Spleen (tissue), 11 donors: ENCODE measurements at regions not wholly inside any gene's neighbourhood (a gene's known extent, or its start where the extent isn't known, plus 50 kb on each side); places are given as distances from the start of the nearest gene placed in this dataset.
A peak's percentile ranks its signal among the peaks of the same experiment; 100 is the strongest.

ENCODE experiments used
- DNase-seq: peaks from one replicate; pipeline ENCODE4 v3.0.0-alpha.2; 2020
- H3K27ac ChIP-seq, 8 donors: fragments of 200-600 bp; sonication (generic) in 7 of 8; 1 replicate in 4 of 8; 2 replicates in 4 of 8; pipeline versions ENCODE4 v1.5.0 to v1.8.0; 2016 to 2021; ENCODE audit warnings: inconsistent platforms in 4 of 8, mild to moderate bottlenecking in 4 of 8, moderate library complexity in 1 of 8
- H3K27me3 ChIP-seq, 7 donors: fragments of 200-600 bp; sonication (generic) in 6 of 7; replicated peaks in 1 of 7; 1 replicate in 4 of 7; 2 replicates in 3 of 7; pipeline versions ENCODE4 v1.5.0 to v1.8.0; 2016 to 2021; ENCODE audit warnings: inconsistent platforms in 3 of 7, mild to moderate bottlenecking in 1 of 7
- H3K36me3 ChIP-seq, 6 donors: fragments of 200-600 bp; sonication (generic) in 5 of 6; 1 replicate in 4 of 6; 2 replicates in 2 of 6; pipeline versions ENCODE4 v1.5.0 to v1.8.0; 2016 to 2021; ENCODE audit warnings: inconsistent platforms in 2 of 6
- H3K4me1 ChIP-seq, 6 donors: fragments of 200-600 bp; sonication (generic) in 5 of 6; 1 replicate in 3 of 6; 2 replicates in 3 of 6; pipeline versions ENCODE4 v1.5.0 to v1.8.0; 2016 to 2021; ENCODE audit warnings: inconsistent platforms in 3 of 6
- H3K4me3 ChIP-seq, 8 donors: fragments of 200-600 bp; sonication (generic) in 7 of 8; 1 replicate in 4 of 8; 2 replicates in 4 of 8; pipeline versions ENCODE4 v1.5.0 to v1.8.0; 2016 to 2021; ENCODE audit warnings: inconsistent platforms in 4 of 8, mild to moderate bottlenecking in 4 of 8, moderate library complexity in 2 of 8
- H3K9me3 ChIP-seq, 8 donors: fragments of 200-600 bp; sonication (generic) in 7 of 8; 1 replicate in 4 of 8; 2 replicates in 4 of 8; pipeline versions ENCODE4 v1.5.0 to v1.8.0; 2016 to 2021; ENCODE audit warnings: inconsistent platforms in 4 of 8
- POLR2A ChIP-seq, 3 donors: fragments of 450-650 bp; IDR thresholded peaks; one replicate each; pipeline ENCODE4 v1.5.1; 2017; ENCODE audit warnings: antibody characterized with exemption in 3 of 3, mild to moderate bottlenecking in 1 of 3
- POLR2AphosphoS5 ChIP-seq, 3 donors: sonication (generic); formaldehyde crosslinking; IDR thresholded peaks; one replicate each; pipeline ENCODE4 v1.5.1; 2017; ENCODE audit warnings: antibody characterized with exemption in 3 of 3
- WGBS, 5 donors: extraction: QIAGEN DNeasy Blood & Tissue Kit in 3 of 5; methylation state at CpG; one replicate each; pipeline versions ENCODE4 v1.1.5 to v1.1.7; 2013 to 2018; 5-methylcytosine and 5-hydroxymethylcytosine counted together
- intact Hi-C: fragments of 100-400 bp; cut with DNase I; formaldehyde crosslinking; loops from one replicate; pipeline ENCODE4 v1.15.0; 2023; ENCODE audit warnings: low total_unique reads
- TF ChIP-seq, protein P1 (sequence below), 11 experiments: fragments of 200-600 bp in 7 of 11; fragments of 450-650 bp in 4 of 11; sonication (generic) in 4 of 11; IDR thresholded peaks in 8 of 11; conservative IDR thresholded peaks in 3 of 11; 1 replicate in 7 of 11; 2 replicates in 4 of 11; pipeline versions ENCODE4 v1.4.0 to v1.8.0; 2016 to 2021; ENCODE audit warnings: antibody characterized with exemption in 11 of 11, inconsistent platforms in 4 of 11, mild to moderate bottlenecking in 1 of 11
- donor health status: healthy with polysubstance abuse.
- donor health status: DM: no; HTN: no; CAD: no; lungs with moderate emphysema.
- donor health status: DM: no; HTN: no; CAD: no.
- donor health status: Bipolar disorder and iron deficiency.
- donor health status: healthy.
- donor health status: DM: no; HTN: no; CAD: no.
- donor health status: DM: yes; HTN: yes; CAD: no.

DNA sequence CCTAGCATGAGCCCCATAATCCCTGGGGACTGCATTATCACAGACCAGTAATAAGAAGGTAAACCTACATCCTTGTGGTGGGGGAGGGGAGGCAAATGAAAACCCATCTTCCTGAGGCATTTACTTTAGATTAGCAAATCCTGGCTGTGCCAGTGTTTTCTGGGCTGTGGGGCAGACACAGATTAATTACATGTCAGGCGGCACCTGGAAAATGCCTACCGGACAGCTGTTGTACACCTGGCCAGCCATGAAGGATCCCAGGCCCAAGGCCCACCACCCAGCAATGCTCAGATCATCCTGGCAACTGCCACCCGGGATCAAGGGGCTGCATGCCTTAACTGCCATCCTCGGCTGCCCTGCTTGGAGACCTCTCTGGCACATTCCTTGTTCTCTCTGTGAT lies 59.1 kb upstream of the RASA2 start:
- Histone ChIP-seq H3K4me1 (peaks cover 8 to 79% (median 28%) of the 10 kb centered on the region in 6 donors), H3K36me3 (peaks cover 0 to 84% (median 9%) of the 10 kb centered on the region in 6 donors), H3K4me3 (no peak overlapping the region), H3K9me3 (no peaks in the 10 kb centered on the region), H3K27me3 (peaks cover 0 to 6% (median 0%) of the 10 kb centered on the region in 7 donors), H3K27ac (peak overlapping the region in 1 of 8 donors; percentile 11)
- DNase-seq: no peak
- WGBS, 5 donors: 93 to 96% (median 93%) methylated on average over 3 to 4 of the region's 4 CpGs
- intact Hi-C loops: no loop called here
- TF ChIP-seq POLR2A (IDR thresholded peaks at IDR 0.05): no peak
- TF ChIP-seq, protein P1, sequence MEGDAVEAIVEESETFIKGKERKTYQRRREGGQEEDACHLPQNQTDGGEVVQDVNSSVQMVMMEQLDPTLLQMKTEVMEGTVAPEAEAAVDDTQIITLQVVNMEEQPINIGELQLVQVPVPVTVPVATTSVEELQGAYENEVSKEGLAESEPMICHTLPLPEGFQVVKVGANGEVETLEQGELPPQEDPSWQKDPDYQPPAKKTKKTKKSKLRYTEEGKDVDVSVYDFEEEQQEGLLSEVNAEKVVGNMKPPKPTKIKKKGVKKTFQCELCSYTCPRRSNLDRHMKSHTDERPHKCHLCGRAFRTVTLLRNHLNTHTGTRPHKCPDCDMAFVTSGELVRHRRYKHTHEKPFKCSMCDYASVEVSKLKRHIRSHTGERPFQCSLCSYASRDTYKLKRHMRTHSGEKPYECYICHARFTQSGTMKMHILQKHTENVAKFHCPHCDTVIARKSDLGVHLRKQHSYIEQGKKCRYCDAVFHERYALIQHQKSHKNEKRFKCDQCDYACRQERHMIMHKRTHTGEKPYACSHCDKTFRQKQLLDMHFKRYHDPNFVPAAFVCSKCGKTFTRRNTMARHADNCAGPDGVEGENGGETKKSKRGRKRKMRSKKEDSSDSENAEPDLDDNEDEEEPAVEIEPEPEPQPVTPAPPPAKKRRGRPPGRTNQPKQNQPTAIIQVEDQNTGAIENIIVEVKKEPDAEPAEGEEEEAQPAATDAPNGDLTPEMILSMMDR (IDR thresholded peaks at IDR 0.05 in 8 of 11, conservative IDR thresholded peaks at IDR 0.05 in 3 of 11): no peak
- no peak for TF ChIP-seq POLR2AphosphoS5 (IDR thresholded peaks at IDR 0.05)

DNA sequence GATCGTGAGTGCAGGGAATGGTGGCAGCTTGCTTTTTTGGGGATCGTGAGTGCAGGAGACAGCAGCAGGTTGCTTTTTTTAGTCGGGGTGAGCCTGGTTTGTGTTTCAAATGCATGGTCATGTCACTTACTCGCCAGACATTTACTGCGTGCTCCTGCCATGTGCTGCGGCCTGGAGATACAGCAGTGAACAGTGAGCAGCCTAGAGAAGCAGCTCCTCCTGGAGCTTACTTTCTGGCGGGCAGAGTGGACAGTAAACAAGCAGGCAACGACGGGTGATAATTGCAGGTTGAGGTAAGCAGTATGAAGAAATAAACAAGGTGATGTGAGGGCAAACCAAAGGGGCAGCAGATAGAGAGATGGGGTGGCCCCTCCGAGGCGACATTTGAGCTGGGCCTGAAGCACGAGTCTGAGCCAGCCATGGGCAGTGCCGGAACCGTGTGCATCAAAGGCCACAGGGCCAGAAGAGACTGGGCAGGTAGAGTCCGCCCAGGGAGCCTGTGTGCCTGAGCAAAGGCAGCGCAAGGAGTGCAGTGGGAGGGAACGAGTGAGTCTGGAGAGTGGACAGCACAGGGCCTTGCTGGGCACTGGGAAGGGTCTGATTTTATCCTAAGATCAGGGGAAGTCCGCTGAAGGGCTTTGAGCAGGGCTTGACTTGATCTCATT lies 57.3 kb upstream of the RASA2 start:
- Histone ChIP-seq H3K4me1 (peaks cover 8 to 81% (median 26%) of the 10 kb centered on the region in 6 donors), H3K9me3 (no peaks in the 10 kb centered on the region), H3K27ac (no peak overlapping the region), H3K27me3 (peaks cover 0 to 6% (median 0%) of the 10 kb centered on the region in 7 donors), H3K36me3 (peaks cover 0 to 71% (median 9%) of the 10 kb centered on the region in 6 donors), H3K4me3 (no peak overlapping the region)
- no peak for DNase-seq
- TF ChIP-seq POLR2A (IDR thresholded peaks at IDR 0.05) (no peak), POLR2AphosphoS5 (IDR thresholded peaks at IDR 0.05) (peak in 1 of 3 donors; percentile 13)
- TF ChIP-seq, protein P1 (IDR thresholded peaks at IDR 0.05 in 8 of 11, conservative IDR thresholded peaks at IDR 0.05 in 3 of 11): no peak
- intact Hi-C loops: no loop called here
- 79 to 95% (median 91%) methylated on average over 18 of the region's 18 CpGs for WGBS, 5 donors

DNA sequence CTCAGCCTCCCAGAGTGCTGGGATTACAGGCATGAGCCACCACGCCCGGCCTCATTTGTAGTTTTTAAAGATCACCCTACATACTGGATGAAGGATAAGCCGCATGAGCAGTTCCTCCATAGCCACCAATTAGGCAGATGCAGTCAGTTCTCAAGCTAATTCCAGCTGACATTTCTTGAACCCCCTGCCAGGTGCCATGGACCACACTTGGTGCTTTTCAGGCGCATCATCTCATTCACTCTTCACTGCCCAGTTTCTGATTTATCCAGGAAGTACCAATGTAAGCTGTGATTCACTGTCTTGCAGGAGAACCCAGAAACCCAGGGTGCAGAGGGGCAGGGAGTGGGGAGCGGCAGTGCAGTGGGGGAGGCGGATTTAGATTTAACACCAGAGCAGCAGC lies 56.5 kb upstream of the RASA2 start:
- H3K9me3 ChIP-seq: no peaks in the 10 kb centered on the region
- intact Hi-C loops: no loop called here
- TF ChIP-seq, protein P1 (IDR thresholded peaks at IDR 0.05 in 8 of 11, conservative IDR thresholded peaks at IDR 0.05 in 3 of 11): no peak
- TF ChIP-seq POLR2AphosphoS5 (IDR thresholded peaks at IDR 0.05) (no peak), POLR2A (IDR thresholded peaks at IDR 0.05) (no peak)
- peaks cover 8 to 73% (median 22%) of the 10 kb centered on the region in 6 donors for H3K4me1 ChIP-seq
- DNase-seq: no peak
- no peak overlapping the region for H3K27ac ChIP-seq
- no peak overlapping the region for H3K4me3 ChIP-seq
- WGBS, 5 donors: 96 to 99% (median 96%) methylated on average over 6 of the region's 6 CpGs
- peaks cover 0 to 75% (median 9%) of the 10 kb centered on the region in 6 donors for H3K36me3 ChIP-seq
- H3K27me3 ChIP-seq: peaks cover 0 to 6% (median 0%) of the 10 kb centered on the region in 7 donors
